OCI-LY3 (cell line): ENCODE measurements at regions not wholly inside any gene's neighbourhood (a gene's known extent, or its start where the extent isn't known, plus 50 kb on each side); places are given as distances from the start of the nearest gene placed in this dataset.

Experiments
- CTCF ChIP-seq: fragments of 200-600, 300-600 bp; sonication (generic); IDR thresholded peaks from 2 replicates; pipeline ENCODE4 v1.5.1; 2014; ENCODE audit warnings: antibody characterized with exemption, low read length, low read depth
- EZH2phosphoT487 ChIP-seq: fragments of 200-600 bp; shearing (Covaris generic); IDR thresholded peaks from 2 replicates; pipeline ENCODE4 v1.6.1; 2018; ENCODE audit warnings: antibody characterized with exemption, mixed run types, low read depth

- TF ChIP-seq CTCF (no peak), EZH2phosphoT487 (no peak)
Observed at GRCh38 chr2:179355881-179356280, 91.2 kb upstream of the SESTD1 start.
